HG03066 (cell line): ENCODE measurements at regions not wholly inside any gene's neighbourhood (a gene's known extent, or its start where the extent isn't known, plus 50 kb on each side); places are given as distances from the start of the nearest gene placed in this dataset.

Source experiments
- ATAC-seq: cut with Tn5 transposase; IDR thresholded peaks from one replicate; pipeline ENCODE4 v1.9.1; 2021; ENCODE audit warnings: low read depth; ENCODE audit not compliant: unreplicated experiment

GRCh38 chr12:4223273-4223845, 50.2 kb upstream of the CCND2 start:
- ATAC-seq = no peak

- ATAC-seq = no peak
Observed at GRCh38 chr12:4221258-4221620, 52.3 kb upstream of the CCND2 start.

GRCh38 chr12:4220536-4221257, 52.9 kb upstream of the CCND2 start:
- ATAC-seq = no peak

GRCh38 chr12:4217091-4217490, 56.5 kb upstream of the CCND2 start:
- ATAC-seq = no peak

DNA sequence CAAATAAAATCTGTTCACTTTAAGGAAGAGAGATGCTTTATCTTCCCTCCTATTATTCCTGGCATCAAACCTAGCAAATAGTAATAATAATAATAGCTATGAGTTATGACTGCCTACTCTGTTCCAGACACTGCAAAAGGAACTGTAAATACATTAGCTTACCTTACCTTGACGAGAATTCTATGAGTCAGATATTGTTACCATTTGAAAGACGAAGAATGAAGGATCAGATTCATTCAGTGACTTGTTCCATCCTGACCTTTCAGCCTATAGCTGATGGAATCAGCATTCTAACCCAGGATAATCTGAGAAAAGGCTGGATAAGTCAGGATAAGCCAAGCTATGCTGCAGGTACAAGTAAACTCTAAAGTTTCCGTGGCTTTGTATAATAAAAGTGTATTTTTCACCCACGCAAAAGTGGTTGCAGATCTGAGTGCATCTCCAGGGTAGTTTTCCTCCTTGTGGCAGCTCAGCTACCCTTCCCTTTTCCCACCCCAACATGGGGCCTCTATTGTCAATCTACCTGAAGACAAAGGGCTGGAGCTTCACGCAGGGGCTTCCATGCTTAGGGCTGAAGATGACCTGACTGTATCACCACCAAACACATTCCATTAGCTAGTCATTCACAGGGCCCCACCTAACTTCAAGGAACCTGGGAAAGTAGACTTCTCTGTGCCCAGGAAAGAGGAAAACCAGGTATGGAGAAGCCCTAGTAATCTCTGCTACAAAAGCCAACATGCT, 57.2 kb upstream of the CCND2 start:
- no peak for ATAC-seq

DNA sequence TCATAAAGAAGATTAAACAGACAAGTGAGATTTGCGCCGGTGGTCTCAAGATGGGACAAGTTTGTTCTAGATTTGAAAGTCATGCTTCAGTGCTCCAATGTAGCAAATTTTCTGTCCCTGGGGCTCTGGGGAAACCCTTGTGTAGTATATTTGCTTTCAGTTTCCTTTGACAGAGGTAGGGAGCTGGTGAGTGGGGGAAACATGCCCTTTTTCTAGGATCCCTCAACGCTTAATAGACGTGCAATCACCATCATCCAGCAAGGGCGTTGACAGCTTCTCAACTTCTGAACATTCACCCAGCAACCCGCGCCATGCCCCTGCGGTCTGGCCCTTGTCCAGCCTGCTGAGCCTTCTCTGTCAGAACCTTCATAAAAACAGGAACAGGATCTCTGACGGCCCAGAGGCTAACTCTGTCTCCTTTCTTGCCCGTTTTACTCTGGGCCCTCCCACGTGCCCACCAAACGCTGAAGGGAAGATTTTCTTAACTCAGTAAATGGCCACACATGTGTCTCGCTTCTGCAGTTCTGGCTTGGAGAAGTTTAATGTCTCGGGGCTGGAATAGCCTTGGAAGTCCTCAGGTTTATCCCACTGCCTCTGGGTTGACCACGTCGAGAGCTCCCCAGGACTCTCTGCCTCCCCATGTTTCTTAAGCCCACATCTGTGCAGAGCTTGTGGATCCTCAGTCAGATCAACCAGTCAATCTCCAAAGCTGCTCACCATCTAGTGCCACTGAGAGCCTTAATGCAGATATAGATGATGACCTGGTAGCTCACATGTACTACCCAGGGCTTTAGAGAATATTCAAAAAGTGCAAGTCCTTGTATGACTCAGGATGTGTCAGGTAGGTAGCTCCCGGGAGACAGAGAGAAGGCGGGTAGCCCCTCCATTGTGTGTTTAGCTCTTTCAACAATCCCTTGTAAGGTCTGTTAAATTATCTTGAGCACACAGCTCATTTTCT, 58.1 kb upstream of the CCND2 start:
- peak; percentile 76 for ATAC-seq

GRCh38 chr12:4214877-4215228, 58.7 kb upstream of the CCND2 start:
- ATAC-seq = no peak

- no peak for ATAC-seq
Observed at GRCh38 chr12:4213471-4213870, 60.1 kb upstream of the CCND2 start.

- ATAC-seq = no peak
Observed at GRCh38 chr12:4212845-4213244, 60.7 kb upstream of the CCND2 start.

- ATAC-seq = no peak
Observed at GRCh38 chr12:4211372-4211771, 62.2 kb upstream of the CCND2 start.

GRCh38 chr12:4210183-4210582, 63.4 kb upstream of the CCND2 start:
- no peak for ATAC-seq

- ATAC-seq = no peak
Observed at GRCh38 chr12:4206470-4206869, 67.1 kb upstream of the CCND2 start.

DNA sequence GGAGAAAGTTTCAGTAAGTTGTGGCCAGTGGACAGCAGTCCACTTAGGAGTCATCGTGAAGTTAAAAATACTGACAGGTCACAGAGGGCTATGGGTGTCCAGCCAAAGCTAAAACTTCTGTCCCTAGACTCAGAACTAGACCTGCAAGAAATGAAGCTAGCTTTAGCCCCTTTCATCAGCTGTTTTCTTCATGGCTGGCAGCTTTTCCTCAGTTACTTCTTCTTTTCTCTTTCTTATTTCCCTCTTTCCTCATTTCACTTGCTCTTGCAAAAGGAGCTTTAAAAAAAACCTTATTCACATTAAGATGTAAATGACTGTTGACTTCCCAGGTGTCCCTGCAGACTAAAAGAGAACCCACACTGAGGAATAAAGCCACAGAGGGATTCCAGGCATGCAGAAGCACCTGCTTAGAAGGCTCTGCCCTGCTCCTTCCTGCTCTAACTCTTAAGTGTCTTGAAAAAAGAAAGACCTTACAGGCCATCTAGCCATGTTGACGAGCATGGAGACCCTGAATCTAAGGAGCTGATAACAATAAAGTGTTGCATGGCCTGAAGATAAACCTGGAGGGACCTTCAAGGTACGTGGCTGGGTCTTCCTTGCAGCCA, 69.7 kb upstream of the CCND2 start:
- no peak for ATAC-seq

GRCh38 chr12:4202918-4203317, 70.6 kb upstream of the CCND2 start:
- ATAC-seq = no peak

- no peak for ATAC-seq
Observed at GRCh38 chr12:4202487-4202886, 71.1 kb upstream of the CCND2 start.

DNA sequence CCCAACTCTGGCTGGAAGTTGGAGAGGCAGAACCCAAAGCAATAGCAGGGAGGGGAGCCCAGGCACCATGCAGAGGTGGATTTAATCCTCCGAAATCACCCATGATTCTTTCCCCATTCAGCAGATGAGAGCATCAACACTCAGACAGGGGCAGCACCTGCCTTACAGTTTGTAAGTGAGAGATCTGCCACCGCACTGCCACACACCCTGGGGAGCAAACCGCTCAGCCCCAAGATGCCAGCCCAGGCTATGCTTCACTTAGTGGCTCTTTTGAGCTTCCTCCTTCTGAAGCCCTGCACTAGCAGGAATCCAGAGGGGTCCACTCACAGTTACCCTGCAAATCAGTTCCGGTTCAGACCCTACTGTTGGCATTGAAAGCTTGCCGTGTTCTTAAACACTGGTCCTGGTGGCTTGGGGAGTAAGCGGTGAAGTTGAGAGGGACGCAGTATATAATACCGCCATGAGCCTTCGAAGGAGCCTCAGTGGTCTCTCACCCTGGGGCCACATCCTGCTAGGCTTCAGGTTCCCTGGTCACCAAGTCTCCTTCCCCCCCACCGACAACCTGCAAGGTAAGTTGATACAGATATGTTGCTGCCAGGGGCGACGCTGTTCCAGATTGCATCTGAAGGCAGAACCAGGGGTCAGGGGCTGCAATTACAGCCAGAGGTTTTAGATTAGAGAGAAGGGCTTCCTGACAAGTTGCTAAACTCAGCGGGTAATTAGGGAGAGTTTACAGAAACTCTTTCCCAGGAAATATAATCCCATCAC, 72.0 kb upstream of the CCND2 start:
- ATAC-seq = no peak

DNA sequence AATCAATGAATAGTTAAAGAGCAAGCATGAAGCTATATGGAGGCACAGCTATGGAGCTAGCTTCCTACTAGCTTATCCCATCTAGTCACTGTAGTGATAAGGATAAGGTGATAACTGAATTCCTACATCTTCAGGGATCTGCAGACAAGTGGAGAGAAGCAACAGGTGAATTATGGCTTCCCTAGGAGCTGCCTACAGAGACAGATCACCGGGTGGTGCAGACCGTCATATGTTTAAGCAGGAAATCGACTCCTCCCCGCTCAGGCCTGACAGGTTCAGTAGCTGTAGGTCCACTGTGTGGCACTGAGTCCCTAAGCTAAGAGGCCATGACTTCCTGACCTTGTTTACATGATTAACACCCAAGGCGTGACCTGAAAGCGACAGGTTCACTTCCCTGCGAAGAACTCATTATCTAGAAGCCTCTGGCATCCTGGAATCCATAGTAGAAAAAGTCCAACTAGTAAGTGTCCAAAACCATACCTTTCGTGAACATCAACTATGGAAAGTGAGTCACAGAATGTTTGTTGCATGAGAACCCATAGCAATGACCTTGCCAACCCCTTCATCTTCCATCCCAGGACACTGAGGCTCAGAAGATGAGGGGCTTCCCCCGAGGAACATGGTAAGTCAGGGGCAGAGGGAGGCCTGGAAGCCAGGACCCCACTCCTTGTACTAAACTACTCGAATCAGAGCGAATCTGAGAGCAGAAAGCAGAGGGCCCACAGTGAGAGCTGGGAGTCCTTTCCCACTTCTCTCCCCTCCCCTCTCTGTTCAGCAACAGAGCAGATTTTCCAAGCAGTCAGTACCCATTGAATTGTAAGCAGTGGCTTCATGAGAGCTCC, 75.4 kb upstream of the CCND2 start:
- ATAC-seq = no peak

GRCh38 chr12:4196805-4197420, 76.6 kb upstream of the CCND2 start:
- no peak for ATAC-seq
